A549 (cell line): ENCODE measurements at regions not wholly inside any gene's neighbourhood (a gene's known extent, or its start where the extent isn't known, plus 50 kb on each side); places are given as distances from the start of the nearest gene placed in this dataset.

ENCODE experiments used
- ATAC-seq, 2 experiments: fragments of 200-7000 bp in 1 of 2; fragments of >200 bp in 1 of 2; cut with Nextera tagmentation in 1 of 2; cut with Tn5 transposase in 1 of 2; 3 replicates each; pipeline versions ENCODE4 v1.8.0 to v1.9.1; 2018 to 2020; ENCODE audit warnings: mild to moderate bottlenecking in 1 of 2, moderate library complexity in 1 of 2
- CTCF ChIA-PET: fragments of 300-600 bp; sonication (Branson Sonifier 250); formaldehyde crosslinking; extraction: SDS; loops from one replicate; lab custom pipeline; 2021; ENCODE audit warnings: antibody characterized with exemption, inconsistent platforms; lab: Yijun Ruan, JAX
- POLR2A ChIA-PET: fragments of 350-600 bp; formaldehyde crosslinking; extraction: SDS; loops from one replicate; lab custom pipeline; 2021; ENCODE audit warnings: antibody characterized with exemption, inconsistent platforms; lab: Yijun Ruan, JAX
- DNase-seq, 2 experiments: peaks; one replicate each; pipeline versions ENCODE4 v3.0.0 to v3.0.0-alpha.2; 2011 to 2016; ENCODE audit warnings: low read depth in 1 of 2, low spot score in 1 of 2
- FAIRE-seq: peaks from 2 replicates; lab custom pipeline; 2011; peaks lifted over from hg19 to GRCh38; lab: Jason Lieb, UNC
- H3K27ac ChIP-seq, 2 experiments: fragments of >200 bp; sonication (Bioruptor Twin); formaldehyde crosslinking; 3 replicates each; pipeline ENCODE4 v1.5.1; 2016 to 2017
- H3K4me1 ChIP-seq: fragments of >200 bp; sonication (Bioruptor Twin); formaldehyde crosslinking; 3 replicates; pipeline ENCODE4 v1.6.1; 2016
- H3K4me2 ChIP-seq: fragments of >200 bp; sonication (Bioruptor Twin); formaldehyde crosslinking; 3 replicates; pipeline ENCODE4 v1.6.1; 2016
- H3K4me3 ChIP-seq: fragments of >200 bp; sonication (Bioruptor Twin); formaldehyde crosslinking; 3 replicates; pipeline ENCODE4 v1.5.1; 2016
- H3K9me3 ChIP-seq: fragments of >200 bp; sonication (Bioruptor Twin); formaldehyde crosslinking; 3 replicates; pipeline ENCODE4 v1.6.1; 2016
- BCL3 ChIP-seq: fragments of >200 bp; sonication (Bioruptor Twin); formaldehyde crosslinking; IDR thresholded peaks from 3 replicates; pipeline ENCODE4 v1.6.1; 2016
- CHD2 ChIP-seq: fragments of 150-350 bp; IDR thresholded peaks from 2 replicates; pipeline ENCODE4 v1.6.1; 2014; ENCODE audit warnings: low read length; ENCODE audit not compliant: partially characterized antibody
- CHD4 ChIP-seq: fragments of 200-600 bp; sonication (generic); IDR thresholded peaks from 2 replicates; pipeline ENCODE4 v1.6.1; 2016; ENCODE audit warnings: antibody characterized with exemption, mild to moderate bottlenecking, borderline replicate concordance
- ESRRA ChIP-seq: fragments of 150-350 bp; IDR thresholded peaks from 2 replicates; pipeline ENCODE4 v1.6.1; 2014; ENCODE audit warnings: mild to moderate bottlenecking, low read length, borderline replicate concordance
- FOSB ChIP-seq: fragments of 250-450 bp; sonication (Bioruptor Pico); IDR thresholded peaks from 2 replicates; pipeline ENCODE4 v1.5.0; 2020; ENCODE audit warnings: mild to moderate bottlenecking, moderate library complexity
- HMGXB4 ChIP-seq: fragments of 250-450 bp; sonication (Bioruptor Pico); IDR thresholded peaks from 2 replicates; pipeline ENCODE4 v1.5.0; 2021; ENCODE audit warnings: mild to moderate bottlenecking, moderate library complexity, borderline replicate concordance
- HOXB13 ChIP-seq: fragments of 250-450 bp; sonication (Bioruptor Pico); IDR thresholded peaks from 2 replicates; pipeline ENCODE4 v1.5.0; 2020; ENCODE audit warnings: low read depth, mild to moderate bottlenecking, moderate library complexity
- HOXB5 ChIP-seq: fragments of 250-450 bp; sonication (Bioruptor Pico); IDR thresholded peaks from 2 replicates; pipeline ENCODE4 v1.5.0; 2020; ENCODE audit warnings: mild to moderate bottlenecking, moderate library complexity
- JUN ChIP-seq, 2 experiments: fragments of >200 bp; sonication (Bioruptor Twin); formaldehyde crosslinking; IDR thresholded peaks; 2 replicates in 1 of 2; 3 replicates in 1 of 2; pipeline ENCODE4 v1.6.1; 2016 to 2017
- KDM5A ChIP-seq: fragments of 200-600 bp; sonication (generic); IDR thresholded peaks from 2 replicates; pipeline ENCODE4 v1.6.1; 2016; ENCODE audit warnings: antibody characterized with exemption, mild to moderate bottlenecking
- MAZ ChIP-seq: fragments of 150-350 bp; IDR thresholded peaks from 2 replicates; pipeline ENCODE4 v1.6.1; 2014; ENCODE audit warnings: antibody characterized with exemption, low read depth, low read length, borderline replicate concordance
- REST ChIP-seq: fragments of 200-600 bp; sonication (generic); IDR thresholded peaks from 2 replicates; pipeline ENCODE4 v1.6.1; 2016; ENCODE audit warnings: antibody characterized with exemption, mild to moderate bottlenecking, moderate library complexity
- RFX5 ChIP-seq: fragments of 450-650 bp; IDR thresholded peaks from 2 replicates; pipeline ENCODE4 v1.7.1; 2014; ENCODE audit warnings: antibody characterized with exemption, mild to moderate bottlenecking, moderate library complexity
- RNF2 ChIP-seq: fragments of 200-600 bp; sonication (generic); IDR thresholded peaks from 2 replicates; pipeline ENCODE4 v1.6.1; 2016; ENCODE audit warnings: low read depth, mild to moderate bottlenecking, antibody characterized with exemption, moderate library complexity, borderline replicate concordance
- TFCP2L1 ChIP-seq: fragments of 250-450 bp; sonication (Bioruptor Pico); IDR thresholded peaks from 2 replicates; pipeline ENCODE4 v1.5.0; 2021; ENCODE audit warnings: mild to moderate bottlenecking
- USF2 ChIP-seq: fragments of 450-650 bp; IDR thresholded peaks from 2 replicates; pipeline ENCODE4 v1.6.1; 2014; ENCODE audit warnings: antibody characterized with exemption
- ZC3H11A ChIP-seq: fragments of 450-650 bp; IDR thresholded peaks from 2 replicates; pipeline ENCODE4 v1.6.1; 2014; ENCODE audit warnings: antibody characterized with exemption, mild to moderate bottlenecking
- WGBS: methylation state at CpG from one replicate; pipeline ENCODE4 v1.1.6; 2017; ENCODE audit errors: missing lambda C conversion rate; 5-methylcytosine and 5-hydroxymethylcytosine counted together

GRCh38 chr3:181629029-181629428, 82.7 kb upstream of the SOX2 start:
- no peak for DNase-seq
- Histone ChIP-seq H3K4me1 (no peaks in the 10 kb centered on the region), H3K4me3 (no peak overlapping the region), H3K9me3 (no peaks in the 10 kb centered on the region)
- CTCF ChIA-PET: interaction anchor here (1.4 kb wide), 1 partner anchor 72 kb away, joined by 3 read pairs; no protein-coding TSS in a partner anchor
- TF ChIP-seq HOXB5 (CRISPR knock-in tag) (no peak), HMGXB4 (CRISPR knock-in tag) (no peak), RNF2 (no peak), REST (no peak), HOXB13 (CRISPR knock-in tag) (no peak), CHD4 (no peak), RFX5 (no peak), KDM5A (no peak), ZC3H11A (no peak), TFCP2L1 (CRISPR knock-in tag) (no peak), JUN (IDR thresholded peaks at IDR 0.05) (no peak), FOSB (CRISPR knock-in tag) (no peak), CHD2 (no peak), USF2 (no peak), MAZ (no peak), BCL3 (no peak)
- TF ChIP-seq, all 56 proteins: peak for 0
- POLR2A ChIA-PET: no interaction called here
- FAIRE-seq (no peak), ATAC-seq (no peak)
- 100% methylated on average over 1 of the region's 1 CpG for WGBS
- Histone ChIP-seq H3K4me2 (no peak overlapping the region), H3K27ac (no peak overlapping the region)

GRCh38 chr3:181628384-181628783, 83.3 kb upstream of the SOX2 start:
- POLR2A ChIA-PET: no interaction called here
- TF ChIP-seq ESRRA: no peak
- TF ChIP-seq, all 56 proteins: peak for 0
- CTCF ChIA-PET: interaction anchor here (1.4 kb wide), 1 partner anchor 72 kb away, joined by 3 read pairs; no protein-coding TSS in a partner anchor
- no peak for DNase-seq
- no peak overlapping the region for H3K4me3 ChIP-seq
- no peak overlapping the region for H3K4me2 ChIP-seq
- H3K27ac ChIP-seq: no peak overlapping the region
- no peaks in the 10 kb centered on the region for H3K4me1 ChIP-seq
- H3K9me3 ChIP-seq: no peaks in the 10 kb centered on the region
- ATAC-seq: no peak
- no peak for FAIRE-seq
